ENCODE measurements at regions not wholly inside any gene's neighbourhood (a gene's known extent, or its start where the extent isn't known, plus 50 kb on each side); places are given as distances from the start of the nearest gene placed in this dataset.

DNA sequence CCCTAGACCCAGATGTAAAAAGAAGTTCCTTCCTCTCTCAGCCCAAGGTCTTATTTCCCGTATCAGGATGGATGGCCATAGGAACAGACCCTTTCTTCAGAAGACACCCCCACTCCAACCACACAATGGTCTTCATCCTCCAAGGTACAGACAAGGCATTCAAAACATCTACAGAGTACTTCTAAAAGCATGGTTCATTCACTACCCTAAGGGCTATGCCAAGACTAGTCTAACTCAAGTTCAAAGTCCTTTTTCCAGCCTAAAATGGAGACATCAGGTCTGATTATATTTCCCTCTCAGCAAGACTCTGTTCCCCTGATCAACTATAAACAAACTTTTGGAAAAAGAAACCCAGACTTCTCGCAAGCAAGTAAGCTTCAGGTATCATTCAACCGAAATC, 388.9 kb downstream of the NPIPA8 start:
- Histone ChIP-seq H3K36me3 (no peaks in the 10 kb centered on the region), H3K27ac (no peak overlapping the region)
- intact Hi-C loops (cut with DNase I; ENCODE audit: low total_unique reads): no loop called here

DNA sequence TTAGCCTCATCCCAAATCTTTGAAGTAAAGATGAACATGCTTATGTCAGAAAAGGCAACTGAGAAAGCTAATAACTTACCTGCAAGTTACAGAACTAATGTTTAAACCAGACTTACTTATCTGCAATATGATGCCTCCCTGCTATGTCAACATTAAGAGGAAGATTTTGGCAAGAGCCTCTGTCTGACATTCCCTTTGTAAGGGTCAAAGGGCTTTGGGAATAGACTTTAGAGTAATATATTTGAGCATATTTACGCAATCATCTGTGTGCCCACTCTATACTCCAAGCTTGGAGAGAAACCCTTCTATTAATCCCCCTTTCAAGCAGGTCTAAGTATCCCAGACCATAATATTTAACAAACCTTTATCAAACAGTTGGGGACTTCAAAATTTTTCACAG, 389.4 kb downstream of the NPIPA8 start:
- no peak for DNase-seq (ENCODE audit: low spot score in 2 of 2)
- H3K27me3 ChIP-seq: no peaks in the 10 kb centered on the region
- intact Hi-C loops (cut with DNase I; ENCODE audit: low total_unique reads): no loop called here
- no peaks in the 10 kb centered on the region for H3K4me1 ChIP-seq
- no peak overlapping the region for H3K27ac ChIP-seq
- no peaks in the 10 kb centered on the region for H3K36me3 ChIP-seq
- no peaks in the 10 kb centered on the region for H3K9me3 ChIP-seq
- TF ChIP-seq POLR2AphosphoS5 (IDR thresholded peaks at IDR 0.05): no peak
- TF ChIP-seq, protein P1, sequence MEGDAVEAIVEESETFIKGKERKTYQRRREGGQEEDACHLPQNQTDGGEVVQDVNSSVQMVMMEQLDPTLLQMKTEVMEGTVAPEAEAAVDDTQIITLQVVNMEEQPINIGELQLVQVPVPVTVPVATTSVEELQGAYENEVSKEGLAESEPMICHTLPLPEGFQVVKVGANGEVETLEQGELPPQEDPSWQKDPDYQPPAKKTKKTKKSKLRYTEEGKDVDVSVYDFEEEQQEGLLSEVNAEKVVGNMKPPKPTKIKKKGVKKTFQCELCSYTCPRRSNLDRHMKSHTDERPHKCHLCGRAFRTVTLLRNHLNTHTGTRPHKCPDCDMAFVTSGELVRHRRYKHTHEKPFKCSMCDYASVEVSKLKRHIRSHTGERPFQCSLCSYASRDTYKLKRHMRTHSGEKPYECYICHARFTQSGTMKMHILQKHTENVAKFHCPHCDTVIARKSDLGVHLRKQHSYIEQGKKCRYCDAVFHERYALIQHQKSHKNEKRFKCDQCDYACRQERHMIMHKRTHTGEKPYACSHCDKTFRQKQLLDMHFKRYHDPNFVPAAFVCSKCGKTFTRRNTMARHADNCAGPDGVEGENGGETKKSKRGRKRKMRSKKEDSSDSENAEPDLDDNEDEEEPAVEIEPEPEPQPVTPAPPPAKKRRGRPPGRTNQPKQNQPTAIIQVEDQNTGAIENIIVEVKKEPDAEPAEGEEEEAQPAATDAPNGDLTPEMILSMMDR (IDR thresholded peaks at IDR 0.05): no peak
- no peak for TF ChIP-seq POLR2A (IDR thresholded peaks at IDR 0.05)
- H3K4me3 ChIP-seq: no peak overlapping the region

More for the DNA sequence above, 388.9 kb downstream of the NPIPA8 start:
- Histone ChIP-seq H3K27me3 (no peaks in the 10 kb centered on the region), H3K4me1 (no peaks in the 10 kb centered on the region), H3K4me3 (no peak overlapping the region), H3K9me3 (no peaks in the 10 kb centered on the region)
- TF ChIP-seq POLR2A (IDR thresholded peaks at IDR 0.05): no peak
- DNase-seq (ENCODE audit: low spot score in 2 of 2): no peak

DNA sequence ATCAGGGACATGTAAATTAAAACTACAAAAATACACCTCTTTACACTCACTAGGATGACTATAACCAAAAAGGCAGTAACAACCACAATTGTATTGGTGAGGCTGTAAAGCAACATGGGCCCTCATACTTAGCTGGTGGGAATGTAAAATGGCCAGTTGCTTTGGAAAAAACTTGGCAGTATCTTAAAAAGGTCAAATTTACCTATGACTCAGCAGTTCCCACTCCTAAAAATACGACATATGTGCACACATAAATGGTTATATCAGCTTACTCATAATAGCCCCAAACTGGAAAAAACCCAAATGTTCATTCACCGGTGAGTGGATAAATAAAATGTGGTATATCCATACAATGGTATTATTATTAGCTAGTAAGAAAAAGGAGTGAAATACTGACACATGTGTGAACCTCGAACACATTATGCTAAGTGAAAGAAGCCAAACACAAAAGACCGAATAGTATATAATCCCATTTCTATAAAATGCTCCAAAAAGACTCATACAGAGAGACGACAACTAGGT, 391.4 kb downstream of the NPIPA8 start:
- TF ChIP-seq POLR2A (IDR thresholded peaks at IDR 0.05): no peak
- no peak for TF ChIP-seq POLR2AphosphoS5 (IDR thresholded peaks at IDR 0.05)
- TF ChIP-seq, protein P1 (IDR thresholded peaks at IDR 0.05): no peak
- Histone ChIP-seq H3K27me3 (no peaks in the 10 kb centered on the region), H3K9me3 (no peaks in the 10 kb centered on the region), H3K27ac (no peak overlapping the region), H3K4me3 (no peak overlapping the region), H3K36me3 (no peaks in the 10 kb centered on the region), H3K4me1 (no peaks in the 10 kb centered on the region)
- DNase-seq (ENCODE audit: low spot score in 2 of 2): no peak
- intact Hi-C loops (cut with DNase I; ENCODE audit: low total_unique reads): no loop called here

DNA sequence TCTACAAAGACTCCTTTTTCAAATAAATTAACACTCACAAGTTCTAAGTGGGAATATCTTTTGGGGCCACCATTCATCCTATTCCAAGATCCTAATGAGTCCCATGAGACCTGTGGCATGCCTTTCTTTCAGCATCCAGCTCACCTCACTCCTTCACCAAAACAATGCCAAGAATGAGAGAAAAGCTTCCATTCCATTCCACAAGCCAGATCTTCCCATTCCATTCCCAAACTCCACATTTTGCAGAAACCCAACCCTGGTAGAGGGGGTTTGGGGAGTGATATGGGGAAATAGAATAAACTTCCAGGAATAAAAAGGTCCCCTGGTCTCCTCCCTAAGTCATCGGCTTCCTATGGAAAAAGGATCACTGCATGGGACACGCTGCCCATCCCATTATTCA, 392.2 kb downstream of the NPIPA8 start:
- no peak overlapping the region for H3K4me3 ChIP-seq
- no peaks in the 10 kb centered on the region for H3K4me1 ChIP-seq
- H3K9me3 ChIP-seq: no peaks in the 10 kb centered on the region
- no peak overlapping the region for H3K27ac ChIP-seq
- no peaks in the 10 kb centered on the region for H3K27me3 ChIP-seq
- H3K36me3 ChIP-seq: no peaks in the 10 kb centered on the region
- intact Hi-C loops (cut with DNase I; ENCODE audit: low total_unique reads): no loop called here
- TF ChIP-seq, protein P1 (IDR thresholded peaks at IDR 0.05): no peak
- TF ChIP-seq POLR2A (IDR thresholded peaks at IDR 0.05): no peak
- no peak for TF ChIP-seq POLR2AphosphoS5 (IDR thresholded peaks at IDR 0.05)
- no peak for DNase-seq (ENCODE audit: low spot score in 2 of 2)

DNA sequence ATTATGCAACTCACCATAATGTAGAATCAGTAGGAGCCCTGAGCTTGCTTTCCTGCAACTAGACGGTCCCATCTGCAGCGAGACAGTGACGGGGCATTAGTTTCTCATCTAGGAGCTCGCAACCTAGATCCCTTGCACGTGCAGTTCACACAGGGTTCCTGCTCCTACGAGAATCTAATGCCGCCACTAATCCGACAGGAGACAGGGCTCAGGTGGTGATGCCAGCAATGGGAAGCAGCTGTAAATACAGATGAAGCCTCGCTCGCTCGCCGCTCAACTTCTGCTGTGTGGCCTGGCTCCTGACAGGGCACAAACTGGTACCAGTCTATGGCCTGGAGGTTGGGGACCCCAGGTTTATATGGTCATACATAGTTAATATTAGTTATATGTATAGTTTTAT, 394.5 kb downstream of the NPIPA8 start:
- no peak overlapping the region for H3K27ac ChIP-seq
- no peak overlapping the region for H3K4me3 ChIP-seq
- H3K4me1 ChIP-seq: no peaks in the 10 kb centered on the region
- TF ChIP-seq POLR2A (IDR thresholded peaks at IDR 0.05) (no peak), POLR2AphosphoS5 (IDR thresholded peaks at IDR 0.05) (no peak)
- TF ChIP-seq, protein P1 (IDR thresholded peaks at IDR 0.05): no peak
- no peaks in the 10 kb centered on the region for H3K9me3 ChIP-seq
- intact Hi-C loops (cut with DNase I; ENCODE audit: low total_unique reads): no loop called here
- H3K36me3 ChIP-seq: no peaks in the 10 kb centered on the region
- DNase-seq (ENCODE audit: low spot score in 2 of 2): no peak
- H3K27me3 ChIP-seq: no peaks in the 10 kb centered on the region

Data from breast epithelium (tissue), 4 donors.